Right forelimb (tissue), 1 donor: ENCODE measurements at regions not wholly inside any gene's neighbourhood (a gene's known extent, or its start where the extent isn't known, plus 50 kb on each side); places are given as distances from the start of the nearest gene placed in this dataset.
"Not testable (repeated sequence)": the region's sequence is repeated elsewhere in the genome, so short reads cannot be mapped to it uniquely, and the experiment has no call there.

Experiments
- DNase-seq: peaks from one replicate; pipeline ENCODE4 v3.0.0-alpha.2; 2018

DNA sequence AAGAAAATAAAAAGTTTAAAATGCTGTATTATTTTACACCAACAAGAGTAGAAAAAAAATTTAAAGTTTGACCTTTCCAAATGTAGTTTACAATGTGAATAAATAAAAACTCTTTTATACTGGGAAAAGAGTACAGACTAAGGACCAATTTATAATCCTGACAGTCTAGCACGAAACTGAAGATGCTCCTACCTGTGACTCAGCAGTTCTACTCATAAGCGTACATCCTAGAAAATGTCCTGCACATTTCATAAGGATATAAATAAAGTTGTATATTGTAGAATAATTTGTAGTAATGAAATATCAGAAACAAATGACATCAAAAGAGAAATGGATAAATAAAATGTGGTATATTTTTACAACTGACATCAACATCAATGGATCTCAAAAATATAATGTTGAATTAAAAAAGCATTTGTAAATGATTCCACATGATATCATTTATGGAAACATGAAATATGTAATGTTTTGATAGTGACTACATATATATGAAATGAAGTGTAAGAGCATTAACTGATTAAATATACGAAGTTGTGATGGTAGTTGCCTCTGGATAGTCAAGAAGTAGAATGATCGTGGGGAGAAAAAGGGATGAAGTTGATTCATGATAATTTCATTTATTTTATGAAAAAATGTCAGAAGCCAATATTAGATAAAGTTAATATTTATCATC is 161.3 kb upstream of the CBLB start:
- no peak for DNase-seq

GRCh38 chr3:106030627-106030963 is 161.8 kb upstream of the CBLB start:
- no peak for DNase-seq

DNA sequence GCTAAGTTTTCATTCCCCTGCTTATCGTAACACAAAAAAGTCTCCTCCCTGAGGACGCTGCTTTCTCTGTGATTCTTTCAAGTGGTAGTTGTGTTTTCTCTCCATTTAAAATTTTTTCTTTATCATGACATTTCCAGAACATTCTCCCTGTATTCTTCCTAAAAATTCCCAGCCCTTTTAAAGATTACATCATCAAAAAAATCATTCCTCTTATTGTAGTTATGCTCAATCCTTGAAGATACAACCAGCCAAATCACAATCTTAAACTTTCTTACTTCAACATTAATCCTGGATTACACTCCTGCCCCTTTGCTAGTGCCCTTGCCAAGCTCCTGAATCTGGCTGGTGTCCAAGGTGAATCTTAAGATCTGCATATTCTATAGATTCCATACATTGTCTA is 163.7 kb upstream of the CBLB start:
- DNase-seq = no peak

GRCh38 chr3:106033654-106034053 is 164.8 kb upstream of the CBLB start:
- DNase-seq = no peak

- no peak for DNase-seq
Observed at GRCh38 chr3:106034313-106034712, 165.5 kb upstream of the CBLB start.

- no peak for DNase-seq
Observed at GRCh38 chr3:106035619-106036018, 166.8 kb upstream of the CBLB start.

GRCh38 chr3:106036696-106037095 is 167.9 kb upstream of the CBLB start:
- no peak for DNase-seq

GRCh38 chr3:106047221-106047620 is 178.4 kb upstream of the CBLB start:
- DNase-seq = no peak

DNA sequence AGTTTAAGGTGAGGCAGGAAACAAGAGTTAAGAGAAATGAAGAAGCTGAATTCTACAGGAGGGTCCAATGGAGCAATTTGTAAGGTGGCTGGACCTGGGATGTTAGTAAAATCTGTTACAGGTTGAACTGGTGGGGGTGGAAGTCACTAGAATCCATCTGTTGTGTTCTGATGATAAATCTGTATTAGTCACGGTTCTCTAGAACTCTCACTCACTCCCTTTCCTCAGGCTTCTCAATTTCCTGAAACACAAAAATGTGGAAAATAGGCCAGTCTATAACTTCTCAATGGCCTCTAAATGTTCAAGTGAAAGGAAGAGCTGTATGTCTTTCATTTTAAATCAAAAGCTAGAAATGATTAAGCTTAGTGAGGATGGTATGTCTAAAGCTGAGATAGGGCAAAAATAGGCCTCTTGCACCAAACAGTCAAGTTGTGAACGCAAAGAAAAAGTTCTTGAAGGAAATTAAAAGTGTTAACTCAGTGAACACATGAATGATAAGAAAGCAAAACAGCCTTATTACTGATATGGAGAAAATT is 180.2 kb upstream of the CBLB start:
- no peak for DNase-seq

- DNase-seq = no peak
Observed at GRCh38 chr3:106049821-106050220, 181.0 kb upstream of the CBLB start.

DNA sequence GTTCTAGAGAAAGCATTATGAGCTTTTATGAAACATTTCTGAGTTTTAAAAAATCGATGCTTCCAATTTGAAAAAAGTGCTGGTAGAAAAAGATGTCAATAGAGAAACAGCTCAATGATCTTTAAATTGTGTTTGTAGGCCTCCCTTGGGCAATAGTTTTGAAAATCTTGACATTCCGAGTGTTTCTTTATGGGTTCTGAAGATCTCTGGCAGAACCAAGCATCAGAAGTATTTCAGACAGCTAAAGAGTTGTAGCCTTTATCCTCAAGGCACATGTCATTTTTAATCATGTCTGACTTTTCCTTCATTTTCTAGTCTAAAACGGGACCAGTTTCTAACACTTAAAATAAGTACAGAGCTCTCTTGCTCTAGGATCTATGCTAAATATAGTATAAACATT is 188.1 kb upstream of the CBLB start:
- DNase-seq = no peak

DNA sequence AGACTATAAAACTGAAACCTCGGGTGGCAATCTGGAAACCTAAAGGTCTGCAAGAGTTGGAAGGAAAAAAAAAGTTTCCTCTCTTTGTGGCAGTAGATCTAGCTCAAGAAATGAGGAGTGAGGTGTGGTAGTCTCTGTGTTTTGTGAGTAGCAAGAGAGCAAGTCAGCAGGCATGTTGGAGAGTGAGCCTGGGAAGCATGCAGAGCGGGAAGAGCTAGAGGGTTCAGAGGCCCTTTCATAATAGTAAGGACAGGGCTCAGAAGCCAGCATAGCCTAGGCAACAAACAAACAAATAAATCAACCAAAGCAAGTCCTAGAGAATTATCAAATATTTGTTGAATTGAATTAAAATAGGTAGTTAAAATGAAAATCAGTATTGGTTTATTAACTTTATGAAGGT is 189.7 kb upstream of the CBLB start:
- no peak for DNase-seq

GRCh38 chr3:106059953-106060517 is 191.2 kb upstream of the CBLB start:
- DNase-seq = no peak

GRCh38 chr3:106063909-106064308 is 195.1 kb upstream of the CBLB start:
- no peak for DNase-seq

DNA sequence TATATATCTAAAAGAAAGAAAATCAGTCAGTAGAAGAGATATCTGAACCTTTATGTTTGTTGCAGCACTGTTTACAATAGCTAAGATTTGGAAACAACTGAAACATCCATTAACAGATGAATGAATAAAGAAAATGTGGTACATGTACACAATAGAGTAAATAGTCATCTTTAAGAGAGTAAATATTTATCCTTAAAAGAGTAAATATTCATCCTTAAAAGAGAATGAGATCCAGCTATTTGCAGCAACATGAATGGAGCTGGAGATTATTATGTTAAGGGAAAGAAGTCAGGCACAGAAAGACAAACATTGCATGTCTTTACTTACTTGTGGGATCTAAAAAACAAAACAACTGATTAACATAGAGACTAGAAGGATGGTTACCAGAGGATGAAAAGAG is 197.0 kb upstream of the CBLB start:
- no peak for DNase-seq

- DNase-seq = no peak
Observed at GRCh38 chr3:106067711-106068110, 198.9 kb upstream of the CBLB start.

DNA sequence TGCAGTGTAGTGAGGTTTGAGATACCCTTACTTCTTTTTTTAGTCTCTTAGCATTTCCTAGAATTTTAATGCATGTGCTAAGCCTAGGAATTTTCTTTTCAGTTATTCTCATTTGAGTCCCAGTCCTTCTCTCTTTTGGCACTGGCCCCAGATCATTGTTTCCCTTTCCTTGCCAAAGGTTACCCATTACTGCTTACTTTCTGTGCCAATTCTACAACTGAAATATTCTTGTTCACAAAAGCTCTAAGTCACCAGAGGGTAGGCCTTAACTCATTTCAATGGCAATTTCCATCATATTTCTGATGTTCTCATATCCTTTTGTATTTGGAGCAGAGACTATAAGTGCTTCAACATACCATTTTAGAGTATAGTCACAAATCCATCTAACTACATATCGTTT is 199.6 kb upstream of the CBLB start:
- no peak for DNase-seq

DNA sequence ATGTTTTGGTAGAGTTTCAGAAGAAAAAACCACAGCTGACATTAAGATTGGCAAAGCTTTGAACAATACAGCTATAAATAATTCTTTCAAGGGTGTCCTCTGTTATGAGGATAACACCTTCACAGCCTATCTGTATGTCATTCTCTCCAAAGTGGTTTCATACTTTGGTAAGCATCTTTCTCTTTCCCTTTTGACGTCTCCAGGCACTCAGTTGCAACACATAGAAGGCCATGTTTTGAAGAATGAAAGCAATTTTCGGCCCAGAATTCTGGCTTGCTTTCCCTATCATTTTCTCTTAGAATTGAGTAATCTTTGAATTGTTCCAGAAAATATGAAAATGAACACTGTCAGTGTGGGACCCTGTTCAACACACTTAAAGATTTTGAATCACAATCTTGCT is 200.0 kb upstream of the CBLB start:
- no peak for DNase-seq

DNA sequence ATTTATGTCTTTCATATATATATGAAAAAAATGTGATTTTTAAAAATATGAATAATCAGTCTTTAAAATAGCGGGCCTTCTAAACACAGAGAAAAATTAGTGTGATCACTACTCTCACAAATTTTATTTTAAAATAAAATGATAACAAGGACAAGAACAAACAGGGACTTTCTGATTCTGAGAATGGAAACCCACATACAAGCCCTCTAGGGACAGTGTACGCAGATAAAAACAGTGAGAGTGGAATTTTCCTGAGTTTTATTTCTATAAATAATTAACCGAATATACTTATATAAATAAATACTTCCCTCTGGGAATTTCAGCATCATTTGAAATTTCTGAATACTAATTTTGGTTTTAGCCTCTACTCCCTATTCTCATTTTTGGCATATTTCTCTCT is 201.4 kb upstream of the CBLB start:
- no peak for DNase-seq

DNA sequence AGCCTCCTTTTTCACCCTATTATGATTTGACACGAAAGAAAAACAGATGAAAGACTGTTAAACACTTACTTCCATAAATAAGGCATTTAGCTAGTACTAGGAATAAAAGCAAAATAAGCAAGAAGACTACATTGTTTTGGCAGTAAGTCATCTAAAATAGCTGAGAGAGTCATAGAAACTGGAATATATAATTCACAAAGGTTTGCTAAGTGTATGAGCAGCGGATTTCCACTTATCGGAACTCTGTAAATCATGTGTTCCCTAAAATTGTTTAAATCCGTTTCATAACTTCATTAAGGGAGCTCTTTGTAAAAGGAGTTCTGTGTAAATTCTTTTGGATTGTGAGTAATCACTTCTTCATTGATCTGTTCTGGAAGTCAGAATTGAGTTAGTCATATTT is 202.5 kb upstream of the CBLB start:
- no peak for DNase-seq

DNA sequence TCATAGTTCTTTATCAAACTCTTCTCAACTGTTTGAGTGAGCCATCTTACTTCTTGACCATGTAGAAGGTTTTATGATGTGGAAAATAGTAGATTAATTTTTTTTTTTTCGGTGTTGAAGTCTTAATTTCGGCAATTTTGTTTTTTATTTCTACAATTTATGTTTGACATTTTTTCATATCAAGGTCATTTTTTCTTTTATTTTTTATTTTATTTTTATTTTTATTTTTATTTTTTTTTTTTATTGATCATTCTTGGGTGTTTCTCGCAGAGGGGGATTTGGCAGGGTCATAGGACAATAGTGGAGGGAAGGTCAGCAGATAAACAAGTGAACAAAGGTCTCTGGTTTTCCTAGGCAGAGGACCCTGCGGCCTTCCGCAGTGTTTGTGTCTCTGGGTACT is 203.8 kb upstream of the CBLB start:
- not testable (repeated sequence) for DNase-seq

DNA sequence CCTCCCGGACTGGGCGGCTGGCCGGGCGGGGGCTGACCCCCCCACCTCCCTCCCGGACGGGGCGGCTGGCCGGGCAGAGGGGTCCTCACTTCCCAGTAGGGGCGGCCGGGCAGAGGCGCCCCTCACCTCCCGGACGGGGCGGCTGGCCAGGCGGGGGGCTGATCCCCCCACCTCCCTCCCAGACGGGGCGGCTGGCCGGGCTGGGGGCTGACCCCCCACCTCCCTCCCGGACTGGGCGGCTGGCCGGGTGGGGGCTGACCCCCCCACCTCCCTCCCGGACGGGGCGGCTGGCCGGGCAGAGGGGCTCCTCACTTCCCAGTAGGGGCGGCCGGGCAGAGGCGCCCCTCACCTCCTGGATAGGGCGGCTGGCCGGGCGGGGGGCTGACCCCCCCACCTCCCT is 205.0 kb upstream of the CBLB start:
- not testable (repeated sequence) for DNase-seq

- not testable (repeated sequence) for DNase-seq
Observed at GRCh38 chr3:106075731-106076130, 206.9 kb upstream of the CBLB start.

DNA sequence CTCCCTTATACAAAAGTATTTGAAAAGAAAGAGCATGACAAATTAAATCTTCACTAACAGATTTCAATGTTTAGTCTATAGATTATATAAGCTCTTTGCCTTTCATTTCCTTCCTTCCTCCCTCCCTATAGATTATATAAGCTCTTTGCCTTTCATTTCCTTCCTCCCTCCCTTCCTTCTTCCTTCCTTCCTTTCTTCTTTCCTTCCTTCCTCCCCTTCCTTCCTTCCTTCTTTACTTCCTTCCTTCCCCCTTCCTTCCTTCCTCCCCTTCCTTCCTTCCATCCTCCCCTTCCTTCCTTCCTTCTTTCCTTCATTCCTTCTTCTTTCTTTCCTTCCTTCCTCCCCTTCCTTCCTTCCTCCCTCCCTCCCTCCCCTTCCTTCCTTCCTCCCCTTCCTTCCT is 209.8 kb upstream of the CBLB start:
- no peak for DNase-seq

DNA sequence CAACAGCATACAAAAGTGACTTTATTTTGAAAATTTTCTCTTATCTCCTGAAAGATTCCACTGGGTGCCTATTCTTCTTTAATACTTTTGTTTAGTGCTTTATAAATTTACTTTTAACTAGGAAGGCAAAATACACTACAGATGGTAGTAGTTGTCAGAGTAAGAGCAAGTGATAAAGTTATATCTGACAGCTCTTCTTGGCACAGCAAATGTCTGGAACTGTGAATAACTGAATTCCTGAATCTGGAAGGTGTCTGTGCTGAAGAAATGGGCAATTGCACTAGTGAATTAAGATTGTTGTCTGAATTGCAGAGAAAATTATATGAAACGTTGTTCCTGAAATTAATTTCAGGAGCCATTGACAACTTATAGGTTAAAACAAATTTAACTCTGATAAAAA is 213.8 kb upstream of the CBLB start:
- no peak for DNase-seq
